Muscle of leg (tissue), 3 donors: ENCODE measurements at regions not wholly inside any gene's neighbourhood (a gene's known extent, or its start where the extent isn't known, plus 50 kb on each side); places are given as distances from the start of the nearest gene placed in this dataset.
A peak's percentile ranks its signal among the peaks of the same experiment; 100 is the strongest.
"Not testable (repeated sequence)": the region's sequence is repeated elsewhere in the genome, so short reads cannot be mapped to it uniquely, and the experiment has no call there.

Experiments
- DNase-seq: peaks from one replicate; pipeline ENCODE4 v3.0.0; 2013
- H3K27ac ChIP-seq: one replicate; pipeline ENCODE4 v1.5.1; 2013; ENCODE audit warnings: mild to moderate bottlenecking, low read length, control low read depth
- H3K27me3 ChIP-seq: one replicate; pipeline ENCODE4 v1.6.1; 2013; ENCODE audit warnings: low read length; ENCODE audit not compliant: control insufficient read depth, insufficient read depth
- H3K36me3 ChIP-seq: one replicate; pipeline ENCODE4 v1.6.1; 2013; ENCODE audit warnings: low read length; ENCODE audit not compliant: control insufficient read depth, insufficient read depth
- H3K4me1 ChIP-seq: one replicate; pipeline ENCODE4 v1.6.1; 2013; ENCODE audit warnings: low read length; ENCODE audit not compliant: control insufficient read depth, insufficient read depth
- H3K4me3 ChIP-seq: one replicate; pipeline ENCODE4 v1.5.1; 2013; ENCODE audit warnings: low read length, control low read depth
- H3K9me3 ChIP-seq: replicated peaks from 2 replicates; pipeline ENCODE4 v1.6.1; 2013; ENCODE audit warnings: low read depth, low read length; ENCODE audit not compliant: control insufficient read depth
- WGBS: methylation state at CpG from one replicate; pipeline ENCODE4 v1.1.5; 2013; ENCODE audit warnings: missing lambda C conversion rate; ENCODE audit not compliant: insufficient coverage; 5-methylcytosine and 5-hydroxymethylcytosine counted together

GRCh38 chr21:38092051-38092450 lies 164.7 kb upstream of the KCNJ15 start:
- Histone ChIP-seq H3K27ac (no peak overlapping the region), H3K4me3 (no peak overlapping the region), H3K27me3 (no peaks in the 10 kb centered on the region), H3K36me3 (no peaks in the 10 kb centered on the region), H3K9me3 (no peaks in the 10 kb centered on the region), H3K4me1 (no peaks in the 10 kb centered on the region)
- 43% methylated on average over 6 of the region's 6 CpGs for WGBS
- peak; percentile 13 for DNase-seq

DNA sequence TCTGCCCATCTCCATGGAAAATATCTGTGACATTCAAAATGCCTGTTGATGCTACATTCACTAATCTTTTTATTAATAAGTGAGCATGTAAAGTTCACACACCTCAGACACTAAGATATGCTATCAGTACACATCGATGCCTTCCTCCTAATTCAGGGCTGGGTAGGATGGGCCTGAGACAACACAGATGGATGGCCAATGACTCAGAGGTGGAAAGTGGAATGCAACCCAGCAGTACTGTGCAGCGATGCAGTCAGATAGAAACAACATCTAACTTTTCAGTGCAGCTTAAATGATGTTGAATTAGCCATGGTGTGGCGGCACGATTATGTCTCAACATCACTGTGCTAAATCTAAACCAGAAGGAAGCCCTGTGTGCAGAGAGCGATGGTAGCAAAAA lies 161.6 kb upstream of the KCNJ15 start:
- DNase-seq = no peak
- no peaks in the 10 kb centered on the region for H3K27me3 ChIP-seq
- no peaks in the 10 kb centered on the region for H3K36me3 ChIP-seq
- no CpG with 5 or more reads among the region's 5 CpGs for WGBS
- no peaks in the 10 kb centered on the region for H3K9me3 ChIP-seq
- H3K4me1 ChIP-seq = no peaks in the 10 kb centered on the region
- no peak overlapping the region for H3K4me3 ChIP-seq
- H3K27ac ChIP-seq = no peak overlapping the region

DNA sequence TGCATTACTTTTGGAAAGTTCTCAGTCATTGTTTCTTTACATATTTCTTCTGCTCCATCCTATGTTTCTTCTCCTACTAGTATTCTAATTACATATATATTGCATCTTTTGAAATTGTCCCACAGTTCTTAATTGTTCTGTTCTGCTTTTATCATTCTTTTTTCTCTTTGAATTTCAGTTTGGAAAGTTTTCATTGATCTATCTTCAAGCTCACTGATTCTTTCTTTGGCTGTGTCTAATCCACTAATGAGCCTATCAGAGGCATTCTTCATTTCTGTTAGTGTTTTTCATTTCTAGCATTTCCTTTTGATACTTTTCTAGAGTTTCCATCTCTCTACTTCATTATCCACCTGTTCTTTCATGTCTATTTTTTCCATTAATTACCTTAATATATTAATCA lies 159.0 kb upstream of the KCNJ15 start:
- Histone ChIP-seq H3K4me1 (no peaks in the 10 kb centered on the region), H3K4me3 (no peak overlapping the region), H3K36me3 (no peaks in the 10 kb centered on the region), H3K9me3 (no peaks in the 10 kb centered on the region), H3K27me3 (peaks cover 2% of the 10 kb centered on the region), H3K27ac (no peak overlapping the region)
- DNase-seq = no peak

GRCh38 chr21:38112219-38112789 lies 144.5 kb upstream of the KCNJ15 start:
- no CpG with 5 or more reads among the region's 3 CpGs for WGBS
- DNase-seq = no peak
- no peaks in the 10 kb centered on the region for H3K36me3 ChIP-seq
- H3K4me3 ChIP-seq = no peak overlapping the region
- H3K9me3 ChIP-seq = no peaks in the 10 kb centered on the region
- H3K4me1 ChIP-seq = no peaks in the 10 kb centered on the region
- H3K27ac ChIP-seq = no peak overlapping the region
- no peaks in the 10 kb centered on the region for H3K27me3 ChIP-seq

DNA sequence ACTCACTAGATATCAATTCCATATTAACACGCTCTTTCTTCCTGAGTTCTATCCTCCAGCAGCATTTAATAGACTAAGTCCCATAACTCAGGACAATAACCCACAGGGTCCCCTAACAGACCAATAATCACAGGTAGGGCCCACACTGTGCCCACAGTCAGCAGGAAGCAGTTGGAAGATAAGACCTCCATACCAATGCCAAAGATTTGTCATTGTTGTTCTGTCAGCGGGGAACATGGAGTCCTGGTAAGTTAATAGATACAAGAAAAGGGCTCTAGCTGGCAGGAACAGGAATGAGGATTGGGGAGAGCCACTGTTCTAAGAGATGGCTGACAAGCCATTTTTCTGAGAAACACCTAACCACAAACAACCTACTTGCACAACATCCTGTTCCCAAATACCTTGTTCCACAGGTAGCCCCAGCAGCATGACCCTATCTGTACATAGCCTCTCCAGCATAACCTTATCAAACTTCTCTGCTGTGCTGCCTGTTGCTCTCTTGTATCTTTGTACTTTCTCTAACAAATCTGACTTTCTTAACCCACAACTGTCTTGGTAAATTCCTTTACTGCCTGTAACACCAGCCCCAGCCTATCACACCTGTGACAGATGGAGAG lies 142.0 kb upstream of the KCNJ15 start:
- no peak overlapping the region for H3K4me3 ChIP-seq
- no peaks in the 10 kb centered on the region for H3K4me1 ChIP-seq
- no peaks in the 10 kb centered on the region for H3K36me3 ChIP-seq
- no peaks in the 10 kb centered on the region for H3K27me3 ChIP-seq
- H3K27ac ChIP-seq = no peak overlapping the region
- no peak for DNase-seq
- H3K9me3 ChIP-seq = no peaks in the 10 kb centered on the region
- WGBS = 100% methylated on average over 1 of the region's 2 CpGs

- no peaks in the 10 kb centered on the region for H3K36me3 ChIP-seq
- H3K4me3 ChIP-seq = no peak overlapping the region
- no peaks in the 10 kb centered on the region for H3K9me3 ChIP-seq
- H3K27ac ChIP-seq = no peak overlapping the region
- 83% methylated on average over 1 of the region's 3 CpGs for WGBS
- no peak for DNase-seq
- H3K4me1 ChIP-seq = no peaks in the 10 kb centered on the region
- no peaks in the 10 kb centered on the region for H3K27me3 ChIP-seq
These were observed 140.9 kb upstream of the KCNJ15 start for GRCh38 chr21:38115870-38116269.

- DNase-seq = no peak
- Histone ChIP-seq H3K9me3 (no peaks in the 10 kb centered on the region), H3K27me3 (no peaks in the 10 kb centered on the region), H3K4me1 (no peaks in the 10 kb centered on the region), H3K36me3 (no peaks in the 10 kb centered on the region), H3K4me3 (no peak overlapping the region), H3K27ac (no peak overlapping the region)
- WGBS = no CpG with 5 or more reads among the region's 4 CpGs
These were observed 137.0 kb upstream of the KCNJ15 start for GRCh38 chr21:38119793-38120192.

DNA sequence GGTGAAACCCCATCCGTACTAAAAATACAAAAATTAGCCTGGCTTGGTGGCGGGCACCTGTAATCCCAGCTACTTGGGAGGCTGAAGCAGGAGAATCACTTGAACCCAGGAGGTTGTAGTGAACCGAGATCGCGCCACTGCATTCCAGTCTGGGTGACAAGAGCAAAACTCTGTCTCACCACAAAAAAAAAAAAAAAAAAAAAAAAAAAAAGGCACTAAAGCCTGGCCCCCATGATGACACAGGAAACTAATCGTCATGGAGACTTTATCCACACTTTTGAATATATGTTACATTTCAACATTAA lies 136.2 kb upstream of the KCNJ15 start:
- H3K4me1 ChIP-seq, H3K9me3 ChIP-seq, H3K27me3 ChIP-seq, H3K36me3 ChIP-seq, DNase-seq, H3K4me3 ChIP-seq, H3K27ac ChIP-seq: not testable (repeated sequence)
- 73% methylated on average over 2 of the region's 6 CpGs for WGBS

DNA sequence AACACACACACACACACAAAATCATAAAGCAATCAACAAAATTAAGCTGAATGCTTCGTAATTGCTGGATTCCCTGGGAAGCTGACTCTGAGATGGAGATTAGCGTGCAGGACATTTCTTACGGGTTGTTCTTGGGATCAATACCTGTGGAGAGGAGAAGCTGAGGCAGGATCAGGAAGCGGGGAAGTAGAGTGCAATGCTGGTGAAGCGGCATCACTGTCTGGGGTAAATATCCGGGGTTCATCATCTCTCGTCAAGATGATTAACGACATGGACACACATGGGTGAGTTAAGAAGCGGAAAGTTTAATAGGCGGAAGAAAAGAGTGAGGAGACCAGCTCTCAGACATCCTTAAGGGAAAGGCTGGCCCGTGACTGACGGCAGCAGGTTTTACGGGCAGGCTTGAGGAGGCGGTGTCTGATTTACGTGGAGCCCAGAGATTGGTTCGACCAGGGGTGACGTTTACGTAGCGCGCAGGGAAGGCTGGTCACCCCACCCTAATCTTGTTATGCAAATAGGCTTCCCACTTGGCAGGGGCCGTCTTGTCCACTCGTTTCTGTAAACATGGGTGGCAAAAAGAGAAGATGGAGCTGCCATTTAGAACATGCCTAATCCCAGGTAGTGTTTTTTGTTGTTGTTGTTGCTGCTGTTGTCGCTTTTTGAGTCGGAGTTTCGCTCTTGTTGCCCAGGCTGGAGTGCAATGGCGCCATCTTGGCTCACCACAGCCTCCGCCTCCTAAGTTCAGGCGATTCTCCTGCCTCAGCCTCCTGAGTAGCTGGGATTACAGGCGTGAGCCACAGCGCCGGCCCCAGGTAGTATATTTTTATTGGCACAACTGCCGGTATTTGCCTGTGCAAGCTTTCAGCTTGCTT lies 135.6 kb upstream of the KCNJ15 start:
- Histone ChIP-seq H3K27ac (no peak overlapping the region), H3K27me3 (no peaks in the 10 kb centered on the region), H3K36me3 (no peaks in the 10 kb centered on the region), H3K4me3 (no peak overlapping the region), H3K9me3 (no peaks in the 10 kb centered on the region), H3K4me1 (no peaks in the 10 kb centered on the region)
- DNase-seq = no peak
- 87% methylated on average over 30 of the region's 32 CpGs for WGBS

- Histone ChIP-seq H3K4me1 (no peaks in the 10 kb centered on the region), H3K27me3 (no peaks in the 10 kb centered on the region), H3K9me3 (no peaks in the 10 kb centered on the region), H3K27ac (no peak overlapping the region), H3K36me3 (no peaks in the 10 kb centered on the region), H3K4me3 (no peak overlapping the region)
- WGBS = 100% methylated on average over 3 of the region's 7 CpGs
- no peak for DNase-seq
These were observed 134.7 kb upstream of the KCNJ15 start for GRCh38 chr21:38121888-38122720.
